NCI-H345 treated with DMSO at 0.1 percent for 48 hours (cell line): ENCODE measurements at regions not wholly inside any gene's neighbourhood (a gene's known extent, or its start where the extent isn't known, plus 50 kb on each side); places are given as distances from the start of the nearest gene placed in this dataset.

Source experiments
- DNase-seq: peaks from one replicate; lab custom pipeline; 2025; ENCODE audit not compliant: unreplicated experiment; lab: John Stamatoyannopoulos, UW

DNA sequence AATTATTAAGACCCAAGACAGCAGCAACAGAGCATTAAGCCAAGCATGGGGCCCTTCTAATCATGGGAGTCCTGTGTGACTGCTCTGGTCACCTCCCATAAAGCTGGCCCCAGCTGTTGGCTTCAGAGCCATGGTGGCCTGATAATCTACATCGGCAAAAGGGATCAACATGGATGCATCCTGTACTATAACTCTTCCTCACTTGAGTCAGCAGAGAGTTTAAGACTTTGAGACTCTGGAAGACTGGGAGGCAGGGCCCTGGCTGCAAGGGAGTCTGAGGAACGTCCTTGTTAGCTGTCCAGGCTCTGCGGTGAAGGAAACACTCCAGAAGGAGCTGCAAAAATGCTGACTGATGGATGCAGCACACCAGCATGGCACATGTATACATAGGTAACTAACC, 95.0 kb upstream of the KIAA1217 start:
- no peak for DNase-seq

DNA sequence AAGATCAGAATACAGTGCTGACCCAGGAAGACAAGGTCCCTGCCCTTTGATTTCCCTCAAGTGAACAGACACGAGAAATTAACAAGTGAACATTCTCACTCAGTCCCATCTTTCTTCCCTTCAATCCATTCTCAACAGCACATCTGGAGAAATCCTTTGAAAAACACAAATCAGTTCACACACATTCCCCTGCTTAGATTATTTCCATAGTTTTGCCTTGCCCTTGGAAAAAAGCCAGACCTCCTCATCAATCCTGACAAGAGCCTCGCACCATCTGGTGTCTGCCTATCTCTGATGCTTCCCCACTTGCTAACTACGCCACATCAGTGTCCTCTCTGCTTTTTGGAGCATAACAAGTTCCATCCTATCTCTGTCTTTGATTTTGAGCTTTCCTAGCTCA, 94.4 kb upstream of the KIAA1217 start:
- DNase-seq, result no peak

DNA sequence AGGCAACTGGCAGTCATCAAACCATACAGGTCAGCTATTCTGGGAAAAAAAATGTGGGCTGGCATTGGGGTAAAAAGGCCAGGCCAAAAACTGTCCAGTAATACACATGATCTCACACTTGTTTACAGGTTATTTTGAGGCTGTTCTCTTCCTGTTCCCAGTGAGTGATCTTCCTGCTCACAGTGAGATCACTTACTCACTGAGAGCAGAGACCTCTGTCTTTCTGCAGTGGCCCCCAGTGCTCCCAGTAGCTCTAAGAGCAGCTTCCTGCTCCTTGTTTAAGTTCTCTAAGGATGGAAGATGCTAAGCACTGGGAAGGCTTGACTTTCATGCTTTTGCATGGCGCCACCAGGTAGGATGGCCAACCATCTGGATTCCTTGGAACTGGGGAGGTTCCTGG, 93.5 kb upstream of the KIAA1217 start:
- no peak for DNase-seq

DNA sequence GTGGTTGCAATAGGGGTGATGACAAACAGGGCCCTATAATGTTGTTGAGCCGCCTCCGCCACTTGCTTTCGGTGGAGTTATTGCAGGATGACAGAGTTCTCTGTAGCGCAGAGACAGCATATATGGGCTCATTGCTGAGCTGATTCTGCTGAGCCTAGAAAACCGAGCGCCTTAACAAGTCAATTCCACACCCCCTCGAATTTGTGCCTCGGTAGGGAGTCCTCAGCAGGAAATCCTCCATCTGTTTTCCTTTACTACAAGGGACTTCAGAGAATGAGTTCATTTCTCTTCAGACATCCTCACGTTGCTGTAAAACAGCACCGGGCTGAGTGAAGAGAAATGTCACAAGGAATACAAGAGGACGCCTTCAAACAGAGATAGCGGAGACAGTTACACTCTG, 90.7 kb upstream of the KIAA1217 start:
- DNase-seq, result no peak

DNA sequence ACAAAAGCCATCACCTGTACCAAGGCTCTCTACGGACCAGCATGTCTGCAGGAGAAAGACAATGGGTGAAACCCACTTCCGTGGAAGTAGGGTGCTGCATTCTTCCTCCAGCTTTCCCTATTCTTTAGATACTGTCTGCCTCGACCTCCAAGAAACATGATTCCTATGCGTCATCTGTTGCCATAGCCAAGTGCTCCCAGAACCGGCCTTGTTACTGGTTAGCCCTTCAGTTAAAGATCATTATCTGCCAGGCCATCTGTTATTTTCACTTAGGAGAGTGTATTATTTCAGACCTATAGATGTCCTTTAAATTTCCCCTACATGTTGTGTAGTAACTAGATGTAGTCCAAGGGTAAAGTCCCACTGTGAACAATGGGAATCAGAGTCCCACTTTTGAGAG, 89.0 kb upstream of the KIAA1217 start:
- no peak for DNase-seq

DNA sequence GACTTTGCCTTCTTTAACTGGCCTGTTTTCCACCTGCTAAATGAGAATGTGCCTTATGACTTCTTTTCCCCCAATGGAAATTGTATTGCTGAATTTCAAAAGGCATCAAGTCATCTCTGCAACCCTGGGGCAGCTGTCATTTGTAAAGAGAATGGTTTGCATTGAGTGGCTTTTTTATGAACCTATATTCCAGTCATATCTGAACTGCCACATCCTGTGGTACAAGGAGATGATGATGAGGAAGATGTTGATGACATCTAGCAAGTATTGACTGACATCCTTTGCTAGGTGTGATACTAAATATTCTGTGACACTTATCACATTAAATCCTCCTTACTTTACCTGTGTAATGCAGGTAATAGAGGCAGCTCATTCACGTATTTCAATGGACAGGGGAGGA, 88.3 kb upstream of the KIAA1217 start:
- no peak for DNase-seq

DNA sequence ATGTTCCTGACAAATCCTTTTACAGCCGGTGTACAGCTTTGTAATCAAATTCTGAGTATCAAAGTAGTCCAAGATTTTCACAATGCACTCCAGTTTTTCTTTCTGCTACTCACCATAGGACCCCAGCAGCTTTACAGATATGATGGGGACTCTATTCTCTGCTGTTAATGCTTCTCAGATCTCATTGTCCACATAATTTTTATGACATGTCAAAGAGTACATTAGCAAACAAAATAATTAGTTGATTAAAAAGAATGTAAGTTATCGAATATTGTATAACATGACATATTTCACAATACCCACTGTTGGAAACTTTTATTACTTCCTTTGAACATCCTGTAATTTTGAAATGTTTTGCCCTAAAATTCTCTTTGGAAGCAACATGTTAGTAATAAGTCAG, 81.4 kb upstream of the KIAA1217 start:
- no peak for DNase-seq

DNA sequence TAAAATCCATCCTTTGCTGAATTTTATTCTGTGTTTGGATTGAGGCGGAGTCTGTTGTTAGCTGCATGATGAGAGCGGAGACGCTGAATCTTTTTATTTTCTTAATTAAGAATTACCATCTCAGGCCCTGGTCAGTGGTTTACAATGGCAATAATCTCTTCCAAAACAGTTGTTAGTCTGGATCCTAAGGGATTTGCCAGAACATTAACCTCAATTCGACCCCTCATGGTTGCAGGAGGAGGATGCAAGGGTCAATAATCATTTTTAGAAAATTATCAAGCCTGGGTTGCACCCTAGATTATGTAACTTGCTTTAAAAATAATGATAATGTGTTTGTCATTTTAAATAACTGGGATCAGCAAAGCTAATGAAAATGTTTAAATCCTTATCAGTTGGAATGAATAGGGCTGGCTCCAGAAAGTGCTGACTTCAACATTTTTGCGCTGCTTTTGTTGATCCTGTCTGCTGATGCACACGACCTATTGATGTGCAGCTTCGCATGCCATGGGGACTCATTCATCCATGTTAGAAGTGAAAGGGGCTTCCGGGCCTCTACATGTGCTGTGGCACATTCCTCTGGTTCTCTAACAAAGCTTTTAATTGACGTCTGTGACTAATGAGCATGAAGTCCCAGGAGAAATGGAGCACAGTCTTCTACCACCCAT, 80.7 kb upstream of the KIAA1217 start:
- DNase-seq, result no peak

DNA sequence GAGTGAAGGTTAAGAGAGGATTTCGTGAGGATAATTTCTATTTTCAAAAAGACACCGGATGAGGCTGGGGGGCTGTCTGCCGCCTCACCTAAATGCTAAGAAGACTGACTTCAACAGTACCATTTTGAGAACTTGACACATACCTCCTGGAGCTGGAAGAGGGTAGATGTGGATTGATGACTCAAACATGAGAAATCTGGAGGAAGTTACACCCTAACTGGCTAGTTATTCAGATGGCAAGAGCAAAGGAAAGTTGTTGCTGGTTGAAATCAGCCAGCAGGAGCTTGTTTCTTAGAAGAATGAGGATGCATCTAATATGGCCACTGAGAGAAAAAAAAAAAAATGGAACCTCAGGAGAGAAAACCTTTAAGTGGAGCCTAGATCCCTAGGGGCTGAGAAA, 76.2 kb upstream of the KIAA1217 start:
- no peak for DNase-seq

DNA sequence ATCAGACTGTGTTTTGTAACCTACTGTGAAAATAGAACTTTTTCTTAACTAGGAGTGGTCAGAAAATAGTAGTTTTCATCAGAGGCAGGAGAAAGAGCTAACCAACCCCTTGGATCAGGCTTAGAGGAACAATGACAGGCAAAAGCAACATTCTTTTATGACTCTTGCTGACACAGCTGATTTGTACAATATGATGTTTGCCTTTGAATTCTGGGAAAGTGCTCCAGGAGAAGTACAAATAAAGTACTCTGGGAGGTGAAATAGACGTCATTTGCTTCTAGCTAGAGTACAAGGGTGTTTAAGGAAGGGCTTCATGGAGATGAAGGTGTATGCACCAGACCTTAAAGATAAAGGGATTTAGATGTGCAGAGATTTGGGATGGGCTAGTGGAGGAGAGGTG, 75.1 kb upstream of the KIAA1217 start:
- no peak for DNase-seq

DNA sequence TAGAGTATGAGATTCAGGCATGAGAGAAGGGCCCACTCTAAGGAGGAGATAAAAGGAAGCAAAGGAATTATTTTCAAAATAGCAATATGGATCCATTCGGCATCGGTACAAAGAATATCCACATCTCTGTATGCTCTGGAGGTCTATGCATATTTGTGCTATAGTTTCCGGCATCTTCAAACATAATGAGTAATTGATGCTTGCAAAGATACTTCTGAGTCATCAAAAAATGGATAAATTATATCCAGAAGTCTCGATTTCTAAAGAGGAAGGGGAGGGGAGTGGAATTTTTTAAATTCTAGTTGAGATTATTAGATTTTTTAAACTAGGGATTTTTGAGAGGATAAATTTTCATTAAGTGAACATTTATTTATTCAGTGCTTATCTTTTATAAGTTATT, 72.9 kb upstream of the KIAA1217 start:
- no peak for DNase-seq

DNA sequence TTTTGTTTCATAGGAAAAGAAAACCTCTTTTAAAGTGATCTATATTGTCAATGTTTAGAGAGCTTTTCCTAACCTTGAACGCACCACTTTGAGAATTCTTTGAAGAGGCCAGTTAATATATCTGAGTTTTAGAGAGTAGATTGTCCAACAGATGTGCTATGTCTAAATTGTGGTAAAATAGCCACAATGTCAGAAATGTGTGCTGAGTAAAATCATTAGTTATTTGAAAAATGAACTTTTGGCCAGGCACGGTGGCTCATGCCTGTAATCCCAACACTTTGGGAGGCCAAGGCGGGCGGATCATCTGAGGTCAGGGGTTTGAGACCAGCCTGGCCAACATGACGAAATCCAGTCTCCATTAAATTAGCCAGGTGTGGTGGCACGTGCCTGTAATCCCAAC, 61.6 kb upstream of the KIAA1217 start:
- DNase-seq, result no peak

DNA sequence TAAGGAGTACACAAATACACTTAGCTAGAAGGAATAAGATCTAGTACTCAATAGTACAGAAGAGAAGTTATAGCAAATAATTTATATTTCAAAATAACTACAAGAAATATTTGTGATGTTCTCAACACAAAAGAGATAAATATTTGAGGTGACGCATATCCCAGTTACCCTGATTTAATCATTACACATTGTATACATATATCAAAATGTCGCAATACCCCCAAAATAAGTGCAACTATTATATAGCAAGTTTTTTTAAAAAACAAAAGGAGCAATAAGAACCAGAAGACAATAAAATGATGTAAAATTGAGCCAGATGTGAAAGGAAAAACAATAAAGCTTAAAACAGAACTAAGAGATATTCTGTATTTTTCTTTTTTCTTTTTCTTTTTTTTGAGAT, 59.3 kb upstream of the KIAA1217 start:
- no peak for DNase-seq

DNA sequence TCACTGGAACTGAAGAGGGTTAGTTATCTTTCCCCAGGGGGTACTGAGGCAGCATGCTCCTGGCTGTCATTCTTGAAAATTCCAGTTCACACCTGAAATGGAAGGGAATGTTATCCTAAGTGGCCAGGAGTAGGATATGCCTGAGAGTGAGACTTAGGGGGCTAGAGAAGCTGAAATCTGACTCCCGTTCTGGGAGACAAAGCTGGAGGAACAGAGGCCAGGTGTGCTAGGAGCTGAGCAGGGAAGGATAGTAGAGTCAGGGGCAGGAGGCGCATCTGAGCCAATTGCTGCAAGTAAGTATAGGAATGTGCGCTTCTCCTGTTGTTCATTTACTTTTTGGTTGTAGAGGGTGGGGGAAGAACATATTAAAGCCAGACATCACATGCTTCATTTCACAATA, 58.1 kb upstream of the KIAA1217 start:
- DNase-seq, result no peak

DNA sequence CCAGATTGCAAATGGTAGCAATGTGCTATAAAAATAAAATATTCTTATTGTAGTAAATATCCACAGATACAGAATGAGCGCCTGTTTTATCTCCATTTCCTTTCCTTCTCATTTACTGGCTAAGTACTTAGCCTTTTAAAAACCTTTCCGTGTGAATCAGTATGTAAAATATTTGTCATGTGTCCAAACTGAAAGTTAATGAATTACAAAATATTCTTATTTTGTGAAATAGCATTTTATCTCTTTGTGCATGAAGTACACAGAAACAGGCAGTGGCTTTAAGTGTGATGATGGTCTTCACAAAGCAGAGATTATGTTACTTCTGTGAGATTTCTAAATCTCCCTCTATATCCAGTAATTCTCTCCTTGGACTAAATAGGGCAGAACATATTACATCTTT, 56.7 kb upstream of the KIAA1217 start:
- DNase-seq, result no peak

DNA sequence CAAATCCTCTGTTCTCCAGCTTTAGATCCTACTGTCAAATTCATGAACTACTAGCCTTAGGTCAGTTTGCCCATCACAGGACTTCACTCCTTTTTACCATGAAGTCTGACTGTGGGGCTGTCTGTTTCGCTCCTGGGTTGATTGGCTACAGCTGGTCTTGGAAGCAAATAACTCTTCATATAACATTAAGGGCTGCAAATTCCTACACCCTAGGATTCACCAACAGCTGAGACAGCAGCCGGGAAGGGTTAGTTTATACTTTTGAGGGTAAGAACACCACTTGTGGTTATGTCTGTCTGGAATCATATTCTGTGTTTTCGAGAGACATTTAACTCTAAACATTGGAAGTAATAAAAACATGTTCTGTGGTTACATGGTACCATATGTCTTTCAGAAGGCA, 55.9 kb upstream of the KIAA1217 start:
- DNase-seq, result no peak

DNA sequence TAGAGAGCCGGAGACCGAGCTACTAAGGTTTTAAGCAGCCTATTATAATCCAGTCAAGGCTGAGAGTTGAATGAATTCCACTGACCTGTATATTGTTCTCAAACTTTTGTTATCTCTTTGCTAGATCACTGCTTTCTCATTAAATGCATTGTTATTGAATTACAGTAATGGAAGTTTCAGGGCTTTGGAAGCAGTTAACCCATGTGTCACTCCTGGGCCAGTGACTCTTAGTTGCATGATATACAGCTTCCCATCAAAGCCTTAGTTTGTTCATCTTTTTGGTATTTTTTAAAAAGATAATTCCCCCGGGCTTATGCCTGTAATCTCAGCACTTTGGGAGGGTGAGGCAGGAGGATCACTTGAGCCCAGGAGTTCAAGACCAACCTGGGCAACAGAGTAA, 55.4 kb upstream of the KIAA1217 start:
- no peak for DNase-seq

DNA sequence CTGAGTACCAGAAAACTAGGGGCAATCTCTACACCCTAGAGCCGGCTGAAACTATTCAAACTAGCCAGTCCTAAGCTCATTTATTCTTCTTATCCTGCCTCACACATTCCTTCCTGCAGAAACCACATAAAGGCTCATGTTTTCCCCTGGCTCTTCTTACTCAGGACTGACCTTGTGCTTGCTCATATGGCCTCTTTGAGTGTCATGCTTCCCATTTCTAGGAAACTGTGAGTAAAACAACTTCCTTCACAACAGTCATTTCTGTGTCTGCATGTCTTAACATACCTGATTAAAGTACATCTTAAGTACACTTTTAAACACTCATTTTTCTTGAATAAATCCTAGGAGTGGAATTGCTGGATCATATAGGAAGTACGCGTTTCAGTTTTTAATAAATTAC, 52.3 kb upstream of the KIAA1217 start:
- DNase-seq, result no peak

DNA sequence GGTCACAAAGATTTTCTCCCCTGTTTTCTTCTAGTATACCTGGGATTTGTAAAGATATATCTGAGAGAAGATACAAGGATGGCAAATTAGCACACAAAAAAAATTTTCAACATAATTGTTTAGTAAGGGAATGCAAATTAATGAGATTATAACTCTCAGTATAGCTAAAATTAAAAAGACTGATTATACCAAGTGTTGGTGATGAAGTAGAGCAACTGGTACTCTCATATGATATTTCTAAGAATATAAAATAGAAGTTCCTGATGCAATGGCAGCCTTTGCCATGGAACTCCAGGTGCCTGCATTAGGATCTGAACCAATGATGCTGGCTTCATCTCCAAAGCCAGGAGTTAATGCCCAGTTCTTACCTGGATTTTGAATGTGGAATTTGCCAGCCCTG, 51.4 kb upstream of the KIAA1217 start:
- DNase-seq, result no peak
